H1 (cell line): ENCODE measurements at regions not wholly inside any gene's neighbourhood (a gene's known extent, or its start where the extent isn't known, plus 50 kb on each side); places are given as distances from the start of the nearest gene placed in this dataset.

Experiments
- EZH2 ChIP-seq: fragments of 200-600 bp; sonication (generic); IDR thresholded peaks from 2 replicates; pipeline ENCODE4 v1.7.1; 2012; ENCODE audit warnings: low read depth, mild to moderate bottlenecking, moderate library complexity, low read length, inconsistent platforms; ENCODE audit not compliant: severe bottlenecking
- ZNF274 ChIP-seq: IDR thresholded peaks from 2 replicates; pipeline ENCODE4 v1.7.0; 2012; ENCODE audit warnings: low read length, borderline replicate concordance; ENCODE audit errors: extremely low read depth
- TF ChIP-seq, protein P1 (sequence below): IDR thresholded peaks from 2 replicates; pipeline ENCODE4 v1.6.1; 2012; ENCODE audit warnings: low read length, inconsistent platforms

- TF ChIP-seq, protein P1, sequence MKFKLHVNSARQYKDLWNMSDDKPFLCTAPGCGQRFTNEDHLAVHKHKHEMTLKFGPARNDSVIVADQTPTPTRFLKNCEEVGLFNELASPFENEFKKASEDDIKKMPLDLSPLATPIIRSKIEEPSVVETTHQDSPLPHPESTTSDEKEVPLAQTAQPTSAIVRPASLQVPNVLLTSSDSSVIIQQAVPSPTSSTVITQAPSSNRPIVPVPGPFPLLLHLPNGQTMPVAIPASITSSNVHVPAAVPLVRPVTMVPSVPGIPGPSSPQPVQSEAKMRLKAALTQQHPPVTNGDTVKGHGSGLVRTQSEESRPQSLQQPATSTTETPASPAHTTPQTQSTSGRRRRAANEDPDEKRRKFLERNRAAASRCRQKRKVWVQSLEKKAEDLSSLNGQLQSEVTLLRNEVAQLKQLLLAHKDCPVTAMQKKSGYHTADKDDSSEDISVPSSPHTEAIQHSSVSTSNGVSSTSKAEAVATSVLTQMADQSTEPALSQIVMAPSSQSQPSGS: no peak
- TF ChIP-seq ZNF274 (no peak), EZH2 (no peak)
Observed at GRCh38 chr11:109564241-109564640, 142.3 kb downstream of the C11orf87 start (continued).
